ENCODE measurements at regions not wholly inside any gene's neighbourhood (a gene's known extent, or its start where the extent isn't known, plus 50 kb on each side); places are given as distances from the start of the nearest gene placed in this dataset.

DNA sequence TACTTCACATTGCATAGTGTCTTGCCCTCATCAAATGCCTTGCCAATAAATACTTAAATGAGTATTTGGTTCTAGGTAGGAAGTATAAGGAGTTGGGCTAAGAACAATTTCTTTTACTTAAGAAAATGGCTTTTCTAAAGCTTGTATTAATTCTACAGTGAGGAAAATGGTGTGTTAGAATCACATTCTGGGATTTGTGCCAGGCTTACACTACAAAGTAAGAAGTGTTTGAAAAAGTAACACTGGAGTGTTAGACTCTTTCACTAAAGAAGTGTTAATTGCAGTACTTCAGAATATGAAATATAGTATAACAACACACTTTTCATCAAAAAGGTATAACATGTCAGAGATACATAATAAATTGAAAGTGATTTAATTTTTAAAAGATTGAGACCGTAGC, 328.7 kb downstream of the C3orf38 start:
- H2BK5ac ChIP-seq (ENCODE audit: low read depth, low read length): no peak overlapping the region
- no peak overlapping the region for H3K4ac ChIP-seq (replicated peaks; ENCODE audit: insufficient read length, low read depth, low read length)
- 44% methylated on average over 1 of the region's 1 CpG; no CpG with 5 or more reads in 1 of the 2 experiments for WGBS, 2 experiments (ENCODE audit: extremely low coverage in 1 of 2, insufficient coverage in 1 of 2, insufficient read length in 1 of 2, insufficient replicate concordance in 2 of 2, low coverage in 1 of 2, low lambda C conversion rate in 2 of 2, missing lambda C conversion rate in 1 of 2)
- no peak overlapping the region for H4K8ac ChIP-seq (ENCODE audit: extremely low read depth, insufficient read depth, low read length)
- H2BK120ac ChIP-seq (replicated peaks; ENCODE audit: low read depth, low read length): no peak overlapping the region
- H3K9ac ChIP-seq (replicated peaks in 1 of 4; ENCODE audit: extremely low read depth in 1 of 4, low read depth in 3 of 4, low read length in 3 of 4): no peak overlapping the region
- H4K20me1 ChIP-seq (replicated peaks in 1 of 2; ENCODE audit: control insufficient read depth in 1 of 2, insufficient read depth in 2 of 2, low read length in 2 of 2): no peaks in the 10 kb centered on the region
- no peak overlapping the region for H3K14ac ChIP-seq (ENCODE audit: insufficient read length)
- no peak overlapping the region for H4K5ac ChIP-seq (ENCODE audit: insufficient read length, low read depth, low read length)
- H3K36me3 ChIP-seq (ENCODE audit: control insufficient read depth in 2 of 4, insufficient read depth in 4 of 4, low read length in 3 of 4): no peaks in the 10 kb centered on the region
- H3K27ac ChIP-seq (ENCODE audit: low read depth, low read length): no peak overlapping the region
- no peaks in the 10 kb centered on the region for H3K23me2 ChIP-seq (ENCODE audit: low read depth, low read length)
- no peak for DNase-seq (ENCODE audit: low read depth in 1 of 2, low spot score in 2 of 2)
- no peak overlapping the region for H2BK15ac ChIP-seq (ENCODE audit: low read length)
- H2BK12ac ChIP-seq (ENCODE audit: low read depth, low read length): no peak overlapping the region
- no peaks in the 10 kb centered on the region for H3K4me1 ChIP-seq (replicated peaks in 1 of 4; ENCODE audit: control insufficient read depth in 3 of 4, insufficient read depth in 4 of 4, low read length in 3 of 4)
- H3K4me3 ChIP-seq (ENCODE audit: extremely low read depth in 1 of 4, insufficient read depth in 2 of 4, low read depth in 3 of 4, low read length in 4 of 4): no peak overlapping the region
- ChIA-PET CTCF (ENCODE audit: partially characterized antibody) (no interaction called here), POLR2A (ENCODE audit: partially characterized antibody) (no interaction called here)
- H3K79me1 ChIP-seq (ENCODE audit: low read depth, low read length): no peaks in the 10 kb centered on the region
- no peak overlapping the region for H2AFZ ChIP-seq (ENCODE audit: low read length)
- no peaks in the 10 kb centered on the region for H3K79me2 ChIP-seq (ENCODE audit: control insufficient read depth in 1 of 2, insufficient read depth in 2 of 2, low read length in 2 of 2)
- no peak for FAIRE-seq
- no peak overlapping the region for H3K18ac ChIP-seq (ENCODE audit: extremely low read depth, low read length)
- no peak overlapping the region for H3K56ac ChIP-seq (replicated peaks; ENCODE audit: insufficient read length, low read depth, low read length)
- no peak overlapping the region for H4K91ac ChIP-seq (replicated peaks; ENCODE audit: insufficient read length, low read length)
- no peak overlapping the region for H3K23ac ChIP-seq (ENCODE audit: insufficient read length)
- TF ChIP-seq EP300 (IDR thresholded peaks at IDR 0.05; ENCODE audit: borderline replicate concordance in 1 of 2, low read depth in 2 of 2, low read length in 2 of 2) (no peak), HDAC2 (IDR thresholded peaks at IDR 0.05; ENCODE audit: borderline replicate concordance in 1 of 2, low read depth in 2 of 2, low read length in 2 of 2) (no peak), EGR1 (IDR thresholded peaks at IDR 0.05; ENCODE audit: borderline replicate concordance, low read depth, low read length) (no peak), RNF2 (IDR thresholded peaks at IDR 0.05; ENCODE audit: borderline replicate concordance, low read depth, low read length, missing control alignments, poor library complexity, severe bottlenecking) (no peak), CEBPB (IDR thresholded peaks at IDR 0.05; ENCODE audit: low read depth, low read length) (no peak), KDM4A (IDR thresholded peaks at IDR 0.05; ENCODE audit: low read depth, low read length, severe bottlenecking) (no peak), EZH2 (IDR thresholded peaks at IDR 0.05; ENCODE audit: low read depth, low read length, severe bottlenecking) (no peak), CHD1 (IDR thresholded peaks at IDR 0.05; ENCODE audit: low read depth, low read length) (no peak), ZNF274 (IDR thresholded peaks at IDR 0.05; ENCODE audit: borderline replicate concordance, extremely low read depth, low read length) (no peak), SRF (IDR thresholded peaks at IDR 0.05; ENCODE audit: low read depth, low read length) (no peak), TBP (IDR thresholded peaks at IDR 0.05; ENCODE audit: low read depth, low read length) (no peak)
- H3K9me3 ChIP-seq (ENCODE audit: insufficient read depth in 2 of 2, low read depth in 1 of 2, low read length in 1 of 2): no peaks in the 10 kb centered on the region; a peak in 1 of 4 replicates
- H2AK5ac ChIP-seq (ENCODE audit: low read depth, low read length): no peak overlapping the region
- no peak overlapping the region for H3K4me2 ChIP-seq (ENCODE audit: insufficient read depth in 1 of 2, low read depth in 2 of 2, low read length in 2 of 2)
- H3K27me3 ChIP-seq (replicated peaks in 1 of 4; ENCODE audit: control insufficient read depth in 3 of 4, extremely low read depth in 1 of 4, insufficient read depth in 3 of 4, low read length in 3 of 4): no peaks in the 10 kb centered on the region
- no peak overlapping the region for H2BK20ac ChIP-seq (ENCODE audit: low read length)

Measured in H1 (cell line).